ENCODE measurements at regions not wholly inside any gene's neighbourhood (a gene's known extent, or its start where the extent isn't known, plus 50 kb on each side); places are given as distances from the start of the nearest gene placed in this dataset.
A peak's percentile ranks its signal among the peaks of the same experiment; 100 is the strongest.

DNA sequence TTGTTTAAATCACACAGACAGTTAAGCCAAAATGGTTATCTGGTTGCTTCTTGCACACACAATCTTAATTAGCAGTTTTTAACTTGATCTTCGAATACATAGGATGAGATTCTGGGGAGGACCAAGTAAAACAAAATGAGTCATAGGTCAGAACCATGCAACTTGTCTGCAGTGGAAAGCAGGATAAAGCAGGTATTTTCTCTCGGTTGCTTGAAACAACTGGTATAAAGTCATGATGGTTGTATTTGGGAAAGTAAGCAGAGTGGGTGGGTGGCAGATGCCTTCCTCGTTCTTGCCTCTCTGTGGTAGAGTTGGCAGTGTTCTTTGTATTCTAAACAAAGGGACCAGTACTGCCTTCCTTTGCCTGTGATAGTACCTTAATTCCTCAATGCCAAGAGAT, 167.0 kb downstream of the COG6 start:
- H3K9me3 ChIP-seq (replicated peaks in 1 of 2; ENCODE audit: control insufficient read depth in 2 of 2, insufficient read depth in 1 of 2, low read depth in 1 of 2, low read length in 2 of 2): peaks cover 0 to 12% of the 10 kb centered on the region in 2 donors
- no peaks in the 10 kb centered on the region for H3K36me3 ChIP-seq (replicated peaks in 1 of 2; ENCODE audit: control insufficient read depth in 2 of 2, insufficient read depth in 2 of 2, low read length in 2 of 2)
- no peak overlapping the region for H3K14ac ChIP-seq (ENCODE audit: low read length)
- no peak overlapping the region for H3K4me2 ChIP-seq (ENCODE audit: insufficient read depth, low read length, poor library complexity, severe bottlenecking)
- no peaks in the 10 kb centered on the region for H3K27me3 ChIP-seq (ENCODE audit: control insufficient read depth in 3 of 3, insufficient read depth in 3 of 3, low read depth in 1 of 3, low read length in 3 of 3)
- no peak overlapping the region for H3K9ac ChIP-seq (ENCODE audit: low read depth, low read length, poor library complexity)
- H3K79me1 ChIP-seq (ENCODE audit: low read depth, low read length): no peaks in the 10 kb centered on the region
- no peak overlapping the region for H4K91ac ChIP-seq (ENCODE audit: low read depth, low read length, poor library complexity)
- H3K23ac ChIP-seq (ENCODE audit: low read depth, low read length, poor library complexity): no peak overlapping the region
- no peak overlapping the region for H2AK5ac ChIP-seq (ENCODE audit: low read depth, low read length)
- DNase-seq (ENCODE audit: low spot score): no peak
- H2BK120ac ChIP-seq (ENCODE audit: low read depth, low read length): no peak overlapping the region
- no peak overlapping the region for H3K4me3 ChIP-seq (ENCODE audit: low read length in 2 of 2)
- no peak overlapping the region for H3K4ac ChIP-seq (ENCODE audit: low read length)
- no peak overlapping the region for H4K8ac ChIP-seq (ENCODE audit: low read depth, low read length)
- no peak overlapping the region for H2AFZ ChIP-seq (ENCODE audit: low read length)
- no peak overlapping the region for H2BK5ac ChIP-seq (ENCODE audit: low read length)
- no peak overlapping the region for H3K27ac ChIP-seq (replicated peaks; ENCODE audit: low read length)
- H2BK12ac ChIP-seq (ENCODE audit: low read length): no peak overlapping the region
- H3K18ac ChIP-seq (ENCODE audit: low read length): no peak overlapping the region
- no CpG with 5 or more reads among the region's 3 CpGs for WGBS, 2 donors (ENCODE audit: extremely low coverage in 2 of 2, insufficient read length in 2 of 2, insufficient replicate concordance in 1 of 2)
- no peak overlapping the region for H2BK15ac ChIP-seq (ENCODE audit: low read length)
- peaks cover 8 to 9% of the 10 kb centered on the region in 2 donors for H3K4me1 ChIP-seq (ENCODE audit: control insufficient read depth in 2 of 2, insufficient read depth in 1 of 2, low read depth in 1 of 2, low read length in 2 of 2)

DNA sequence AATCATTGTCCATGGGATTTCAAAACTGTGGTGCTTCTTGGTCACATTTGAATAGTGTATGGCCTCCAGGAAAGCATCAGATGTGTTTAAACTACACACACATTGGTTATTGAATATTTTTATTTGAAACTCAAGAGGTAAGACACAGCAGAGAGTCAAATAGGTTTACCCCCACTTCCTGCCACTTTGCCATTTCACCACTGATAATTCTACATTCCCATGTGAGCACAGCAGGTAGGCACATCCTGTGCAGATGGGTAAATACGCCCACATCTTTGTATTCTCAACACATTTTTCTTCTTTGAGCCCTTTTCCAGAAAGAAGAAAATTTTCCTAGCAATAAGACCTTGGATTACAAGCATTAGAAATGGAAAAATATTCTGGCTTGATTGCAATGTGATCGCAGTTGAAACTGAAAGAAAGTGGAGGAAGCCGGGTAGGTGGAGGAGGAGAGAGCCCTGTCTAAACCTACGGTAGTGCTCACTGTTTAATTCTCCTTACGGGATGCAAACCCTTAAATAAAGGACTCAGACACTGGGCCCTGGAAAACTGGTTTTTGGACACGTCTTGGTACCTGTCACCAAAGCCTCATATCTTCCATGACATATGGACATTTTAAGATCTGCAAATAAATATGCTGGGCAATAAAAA, 167.7 kb downstream of the COG6 start:
- Histone ChIP-seq H3K4me2 (ENCODE audit: insufficient read depth, low read length, poor library complexity, severe bottlenecking) (no peak overlapping the region), H4K91ac (ENCODE audit: low read depth, low read length, poor library complexity) (no peak overlapping the region), H3K23ac (ENCODE audit: low read depth, low read length, poor library complexity) (no peak overlapping the region), H3K27ac (replicated peaks; ENCODE audit: low read length) (no peak overlapping the region), H3K36me3 (replicated peaks in 1 of 2; ENCODE audit: control insufficient read depth in 2 of 2, insufficient read depth in 2 of 2, low read length in 2 of 2) (no peaks in the 10 kb centered on the region), H3K79me1 (ENCODE audit: low read depth, low read length) (no peaks in the 10 kb centered on the region), H2BK12ac (ENCODE audit: low read length) (no peak overlapping the region), H3K14ac (ENCODE audit: low read length) (no peak overlapping the region), H2BK120ac (ENCODE audit: low read depth, low read length) (no peak overlapping the region), H3K9me3 (replicated peaks in 1 of 2; ENCODE audit: control insufficient read depth in 2 of 2, insufficient read depth in 1 of 2, low read depth in 1 of 2, low read length in 2 of 2) (peaks cover 0 to 7% of the 10 kb centered on the region in 2 donors), H3K4me3 (ENCODE audit: low read length in 2 of 2) (no peak overlapping the region), H3K9ac (ENCODE audit: low read depth, low read length, poor library complexity) (no peak overlapping the region), H3K4ac (ENCODE audit: low read length) (no peak overlapping the region), H3K4me1 (ENCODE audit: control insufficient read depth in 2 of 2, insufficient read depth in 1 of 2, low read depth in 1 of 2, low read length in 2 of 2) (peaks cover 2 to 4% of the 10 kb centered on the region in 2 donors), H4K8ac (ENCODE audit: low read depth, low read length) (no peak overlapping the region), H2BK15ac (ENCODE audit: low read length) (no peak overlapping the region), H2AK5ac (ENCODE audit: low read depth, low read length) (no peak overlapping the region), H3K27me3 (ENCODE audit: control insufficient read depth in 3 of 3, insufficient read depth in 3 of 3, low read depth in 1 of 3, low read length in 3 of 3) (no peaks in the 10 kb centered on the region), H3K18ac (ENCODE audit: low read length) (no peak overlapping the region), H2AFZ (ENCODE audit: low read length) (no peak overlapping the region), H2BK5ac (ENCODE audit: low read length) (no peak overlapping the region)
- WGBS, 2 donors (ENCODE audit: extremely low coverage in 2 of 2, insufficient read length in 2 of 2, insufficient replicate concordance in 1 of 2): no CpG with 5 or more reads among the region's 6 CpGs
- no peak for DNase-seq (ENCODE audit: low spot score)

DNA sequence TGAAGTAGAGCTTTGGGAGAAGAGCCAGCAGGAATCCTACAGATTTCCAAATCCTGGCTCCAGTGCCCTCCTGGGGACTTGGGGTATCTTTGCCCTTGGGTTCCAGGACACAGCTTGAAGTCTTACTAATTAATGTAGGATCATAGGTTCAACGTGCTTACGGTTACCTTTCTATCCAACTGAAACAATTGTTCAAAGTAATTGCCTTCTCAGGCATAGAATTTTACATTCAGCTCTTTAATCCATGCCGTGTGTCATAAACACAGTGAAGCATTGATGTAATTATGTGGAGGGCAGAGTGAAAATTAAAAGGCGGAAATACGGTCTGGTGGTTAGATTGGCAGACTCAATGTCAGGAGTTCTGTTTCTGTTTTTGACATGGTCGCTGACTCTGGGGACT, 170.4 kb downstream of the COG6 start:
- no peak overlapping the region for H3K4me2 ChIP-seq (ENCODE audit: insufficient read depth, low read length, poor library complexity, severe bottlenecking)
- H3K4me3 ChIP-seq (ENCODE audit: low read length in 2 of 2): no peak overlapping the region
- H3K4me1 ChIP-seq (ENCODE audit: control insufficient read depth in 2 of 2, insufficient read depth in 1 of 2, low read depth in 1 of 2, low read length in 2 of 2): peaks cover 0 to 2% of the 10 kb centered on the region in 2 donors
- no peak overlapping the region for H3K4ac ChIP-seq (ENCODE audit: low read length)
- no peak overlapping the region for H3K18ac ChIP-seq (ENCODE audit: low read length)
- H2BK5ac ChIP-seq (ENCODE audit: low read length): no peak overlapping the region
- no peak overlapping the region for H3K27ac ChIP-seq (replicated peaks; ENCODE audit: low read length)
- H3K14ac ChIP-seq (ENCODE audit: low read length): no peak overlapping the region
- H3K79me1 ChIP-seq (ENCODE audit: low read depth, low read length): no peaks in the 10 kb centered on the region
- DNase-seq (ENCODE audit: low spot score): no peak
- H3K9me3 ChIP-seq (replicated peaks in 1 of 2; ENCODE audit: control insufficient read depth in 2 of 2, insufficient read depth in 1 of 2, low read depth in 1 of 2, low read length in 2 of 2): peaks cover 0 to 4% of the 10 kb centered on the region in 2 donors
- no peak overlapping the region for H2BK12ac ChIP-seq (ENCODE audit: low read length)
- no peak overlapping the region for H2AK5ac ChIP-seq (ENCODE audit: low read depth, low read length)
- WGBS, 2 donors (ENCODE audit: extremely low coverage in 2 of 2, insufficient read length in 2 of 2, insufficient replicate concordance in 1 of 2): no CpG with 5 or more reads among the region's 6 CpGs
- no peak overlapping the region for H2BK120ac ChIP-seq (ENCODE audit: low read depth, low read length)
- H3K23ac ChIP-seq (ENCODE audit: low read depth, low read length, poor library complexity): no peak overlapping the region
- no peak overlapping the region for H3K9ac ChIP-seq (ENCODE audit: low read depth, low read length, poor library complexity)
- no peak overlapping the region for H4K91ac ChIP-seq (ENCODE audit: low read depth, low read length, poor library complexity)
- no peaks in the 10 kb centered on the region for H3K36me3 ChIP-seq (replicated peaks in 1 of 2; ENCODE audit: control insufficient read depth in 2 of 2, insufficient read depth in 2 of 2, low read length in 2 of 2)
- H2AFZ ChIP-seq (ENCODE audit: low read length): no peak overlapping the region
- no peak overlapping the region for H4K8ac ChIP-seq (ENCODE audit: low read depth, low read length)
- H2BK15ac ChIP-seq (ENCODE audit: low read length): no peak overlapping the region
- H3K27me3 ChIP-seq (ENCODE audit: control insufficient read depth in 3 of 3, insufficient read depth in 3 of 3, low read depth in 1 of 3, low read length in 3 of 3): no peaks in the 10 kb centered on the region

DNA sequence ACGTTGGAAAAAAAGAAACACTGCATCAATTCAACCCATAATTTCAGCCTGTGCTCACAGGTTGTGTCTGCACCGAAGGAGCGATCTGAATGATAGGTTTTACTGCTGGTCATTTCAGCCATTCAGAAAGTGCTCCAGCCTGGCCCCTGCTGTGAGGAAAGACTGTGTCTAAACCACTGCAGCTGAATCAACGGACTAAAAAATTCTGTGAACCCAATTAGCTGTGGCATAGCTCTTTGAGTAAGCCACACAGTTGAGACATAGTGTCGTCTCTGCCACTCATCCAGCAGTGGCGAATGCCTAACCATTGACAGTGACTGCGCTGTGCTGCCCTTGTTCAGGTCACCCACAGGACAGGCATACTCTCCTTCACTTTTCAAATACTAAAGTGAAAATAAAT, 179.8 kb downstream of the COG6 start:
- H2AK5ac ChIP-seq (ENCODE audit: low read depth, low read length): no peak overlapping the region
- H3K27ac ChIP-seq (replicated peaks; ENCODE audit: low read length): no peak overlapping the region
- no peaks in the 10 kb centered on the region for H3K27me3 ChIP-seq (ENCODE audit: control insufficient read depth in 3 of 3, insufficient read depth in 3 of 3, low read depth in 1 of 3, low read length in 3 of 3)
- no peak overlapping the region for H4K91ac ChIP-seq (ENCODE audit: low read depth, low read length, poor library complexity)
- H2BK12ac ChIP-seq (ENCODE audit: low read length): no peak overlapping the region
- no peak overlapping the region for H3K4me2 ChIP-seq (ENCODE audit: insufficient read depth, low read length, poor library complexity, severe bottlenecking)
- H3K79me1 ChIP-seq (ENCODE audit: low read depth, low read length): no peaks in the 10 kb centered on the region
- WGBS, 2 donors (ENCODE audit: extremely low coverage in 2 of 2, insufficient read length in 2 of 2, insufficient replicate concordance in 1 of 2): no CpG with 5 or more reads among the region's 7 CpGs
- peak overlapping the region; percentile 64 for H2AFZ ChIP-seq (ENCODE audit: low read length)
- no peak overlapping the region for H2BK5ac ChIP-seq (ENCODE audit: low read length)
- H2BK15ac ChIP-seq (ENCODE audit: low read length): no peak overlapping the region
- H3K9ac ChIP-seq (ENCODE audit: low read depth, low read length, poor library complexity): no peak overlapping the region
- no peak overlapping the region for H3K14ac ChIP-seq (ENCODE audit: low read length)
- peaks cover 5 to 8% of the 10 kb centered on the region in 2 donors for H3K4me1 ChIP-seq (ENCODE audit: control insufficient read depth in 2 of 2, insufficient read depth in 1 of 2, low read depth in 1 of 2, low read length in 2 of 2)
- H2BK120ac ChIP-seq (ENCODE audit: low read depth, low read length): no peak overlapping the region
- no peaks in the 10 kb centered on the region for H3K9me3 ChIP-seq (replicated peaks in 1 of 2; ENCODE audit: control insufficient read depth in 2 of 2, insufficient read depth in 1 of 2, low read depth in 1 of 2, low read length in 2 of 2)
- H3K18ac ChIP-seq (ENCODE audit: low read length): no peak overlapping the region
- H3K23ac ChIP-seq (ENCODE audit: low read depth, low read length, poor library complexity): no peak overlapping the region
- no peak overlapping the region for H3K4ac ChIP-seq (ENCODE audit: low read length)
- H3K4me3 ChIP-seq (ENCODE audit: low read length in 2 of 2): no peak overlapping the region
- no peak overlapping the region for H4K8ac ChIP-seq (ENCODE audit: low read depth, low read length)
- no peaks in the 10 kb centered on the region for H3K36me3 ChIP-seq (replicated peaks in 1 of 2; ENCODE audit: control insufficient read depth in 2 of 2, insufficient read depth in 2 of 2, low read length in 2 of 2)
- peak; percentile 33 for DNase-seq (ENCODE audit: low spot score)

All from neuronal stem cell (in vitro differentiated cells).